OCI-LY1 (cell line): ENCODE measurements at regions not wholly inside any gene's neighbourhood (a gene's known extent, or its start where the extent isn't known, plus 50 kb on each side); places are given as distances from the start of the nearest gene placed in this dataset.

ENCODE experiments used
- EZH2 ChIP-seq: fragments of 200-600 bp; sonication (generic), shearing (Covaris generic); IDR thresholded peaks from 2 replicates; pipeline ENCODE4 v1.8.0; 2017; ENCODE audit warnings: borderline replicate concordance, mixed run types, mild to moderate bottlenecking, antibody characterized with exemption, low read length, moderate library complexity, mixed read lengths
- TF ChIP-seq, protein P1 (sequence below): fragments of 200-600 bp; sonication (generic), shearing (Covaris generic); IDR thresholded peaks from 2 replicates; pipeline ENCODE4 v1.5.1; 2017; ENCODE audit warnings: mild to moderate bottlenecking, antibody characterized with exemption, low read length, moderate library complexity, mixed read lengths

- TF ChIP-seq, protein P1, sequence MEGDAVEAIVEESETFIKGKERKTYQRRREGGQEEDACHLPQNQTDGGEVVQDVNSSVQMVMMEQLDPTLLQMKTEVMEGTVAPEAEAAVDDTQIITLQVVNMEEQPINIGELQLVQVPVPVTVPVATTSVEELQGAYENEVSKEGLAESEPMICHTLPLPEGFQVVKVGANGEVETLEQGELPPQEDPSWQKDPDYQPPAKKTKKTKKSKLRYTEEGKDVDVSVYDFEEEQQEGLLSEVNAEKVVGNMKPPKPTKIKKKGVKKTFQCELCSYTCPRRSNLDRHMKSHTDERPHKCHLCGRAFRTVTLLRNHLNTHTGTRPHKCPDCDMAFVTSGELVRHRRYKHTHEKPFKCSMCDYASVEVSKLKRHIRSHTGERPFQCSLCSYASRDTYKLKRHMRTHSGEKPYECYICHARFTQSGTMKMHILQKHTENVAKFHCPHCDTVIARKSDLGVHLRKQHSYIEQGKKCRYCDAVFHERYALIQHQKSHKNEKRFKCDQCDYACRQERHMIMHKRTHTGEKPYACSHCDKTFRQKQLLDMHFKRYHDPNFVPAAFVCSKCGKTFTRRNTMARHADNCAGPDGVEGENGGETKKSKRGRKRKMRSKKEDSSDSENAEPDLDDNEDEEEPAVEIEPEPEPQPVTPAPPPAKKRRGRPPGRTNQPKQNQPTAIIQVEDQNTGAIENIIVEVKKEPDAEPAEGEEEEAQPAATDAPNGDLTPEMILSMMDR: no peak
- no peak for TF ChIP-seq EZH2
Observed at GRCh38 chr9:8244505-8245092, 445.0 kb upstream of the DMAC1 start.
